ENCODE measurements at regions not wholly inside any gene's neighbourhood (a gene's known extent, or its start where the extent isn't known, plus 50 kb on each side); places are given as distances from the start of the nearest gene placed in this dataset.
"Not testable (repeated sequence)": the region's sequence is repeated elsewhere in the genome, so short reads cannot be mapped to it uniquely, and the experiment has no call there.

- no peak for TF ChIP-seq CTCF (IDR thresholded peaks at IDR 0.05; ENCODE audit: unreplicated experiment)
- no peaks in the 10 kb centered on the region for H3K4me1 Mint-ChIP-seq (ENCODE audit: insufficient read depth, unreplicated experiment)
- no TSS peak for BruUV-seq (replicated peaks)
- intact Hi-C loops (cut with micrococcal nuclease), result no loop called here
- CTCF ChIA-PET, result interaction anchor here (0.6 to 0.7 kb wide), 2 partner anchors 21 to 538 kb away, joined by 3 to 5 read pairs; no protein-coding TSS in a partner anchor
- POLR2A ChIA-PET, result interaction anchor here (0.5 to 0.6 kb wide), 2 partner anchors 399 to 635 kb away, joined by 3 read pairs; no protein-coding TSS in a partner anchor
- no peak for DNase-seq (ENCODE audit: unreplicated experiment)
- H3K36me3 Mint-ChIP-seq (ENCODE audit: insufficient read depth, unreplicated experiment), result no peaks in the 10 kb centered on the region
- H3K27ac Mint-ChIP-seq (ENCODE audit: low read depth, unreplicated experiment), result no peak overlapping the region
- no peaks in the 10 kb centered on the region for H3K27me3 Mint-ChIP-seq (ENCODE audit: insufficient read depth, unreplicated experiment)
- no peak overlapping the region for H3K4me3 Mint-ChIP-seq (ENCODE audit: unreplicated experiment)
- no peaks in the 10 kb centered on the region for H3K9me3 Mint-ChIP-seq (ENCODE audit: unreplicated experiment)
Observed at GRCh38 chr15:95629503-95630168, 700.9 kb upstream of the NR2F2 start.

GRCh38 chr15:95630683-95631082, 699.8 kb upstream of the NR2F2 start:
- DNase-seq (ENCODE audit: unreplicated experiment), result no peak
- intact Hi-C loops (cut with micrococcal nuclease), result no loop called here
- H3K4me3 Mint-ChIP-seq (ENCODE audit: unreplicated experiment), result no peak overlapping the region
- ChIA-PET CTCF (no interaction called here), POLR2A (no interaction called here)
- no peaks in the 10 kb centered on the region for H3K9me3 Mint-ChIP-seq (ENCODE audit: unreplicated experiment)
- H3K27ac Mint-ChIP-seq (ENCODE audit: low read depth, unreplicated experiment), result no peak overlapping the region
- no peak for TF ChIP-seq CTCF (IDR thresholded peaks at IDR 0.05; ENCODE audit: unreplicated experiment)
- no peaks in the 10 kb centered on the region for H3K36me3 Mint-ChIP-seq (ENCODE audit: insufficient read depth, unreplicated experiment)
- no TSS peak for BruUV-seq (replicated peaks)
- H3K27me3 Mint-ChIP-seq (ENCODE audit: insufficient read depth, unreplicated experiment), result no peaks in the 10 kb centered on the region
- H3K4me1 Mint-ChIP-seq (ENCODE audit: insufficient read depth, unreplicated experiment), result no peaks in the 10 kb centered on the region

DNA sequence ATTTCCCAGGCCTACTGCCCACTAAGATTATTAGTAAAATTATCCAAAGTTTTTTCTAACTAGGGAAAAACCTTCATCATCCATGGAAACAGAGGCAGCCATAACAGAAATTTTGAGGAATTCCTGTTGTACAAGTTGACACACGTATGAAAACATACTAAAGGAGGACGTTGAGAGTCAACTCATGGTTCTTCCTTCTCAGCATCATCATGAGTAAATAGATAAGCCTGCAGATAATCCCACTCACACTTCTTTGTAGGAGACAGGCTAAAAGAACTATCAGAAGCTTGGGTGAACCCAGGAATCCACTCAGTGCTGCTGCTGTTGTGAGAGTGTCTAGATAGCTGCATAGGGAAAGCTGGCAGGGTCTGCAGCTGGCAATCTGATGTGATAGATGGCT, 694.8 kb upstream of the NR2F2 start:
- Mint-ChIP-seq H3K4me3 (ENCODE audit: unreplicated experiment) (no peak overlapping the region), H3K4me1 (ENCODE audit: insufficient read depth, unreplicated experiment) (no peaks in the 10 kb centered on the region), H3K36me3 (ENCODE audit: insufficient read depth, unreplicated experiment) (no peaks in the 10 kb centered on the region), H3K27ac (ENCODE audit: low read depth, unreplicated experiment) (no peak overlapping the region), H3K9me3 (ENCODE audit: unreplicated experiment) (no peaks in the 10 kb centered on the region), H3K27me3 (ENCODE audit: insufficient read depth, unreplicated experiment) (no peaks in the 10 kb centered on the region)
- no TSS peak for BruUV-seq (replicated peaks)
- ChIA-PET CTCF (no interaction called here), POLR2A (no interaction called here)
- intact Hi-C loops (cut with micrococcal nuclease), result loop anchor here (2.0 kb wide), 1 partner anchor 41 kb away; no protein-coding TSS in a partner anchor
- TF ChIP-seq CTCF (IDR thresholded peaks at IDR 0.05; ENCODE audit: unreplicated experiment), result no peak
- DNase-seq (ENCODE audit: unreplicated experiment), result no peak

DNA sequence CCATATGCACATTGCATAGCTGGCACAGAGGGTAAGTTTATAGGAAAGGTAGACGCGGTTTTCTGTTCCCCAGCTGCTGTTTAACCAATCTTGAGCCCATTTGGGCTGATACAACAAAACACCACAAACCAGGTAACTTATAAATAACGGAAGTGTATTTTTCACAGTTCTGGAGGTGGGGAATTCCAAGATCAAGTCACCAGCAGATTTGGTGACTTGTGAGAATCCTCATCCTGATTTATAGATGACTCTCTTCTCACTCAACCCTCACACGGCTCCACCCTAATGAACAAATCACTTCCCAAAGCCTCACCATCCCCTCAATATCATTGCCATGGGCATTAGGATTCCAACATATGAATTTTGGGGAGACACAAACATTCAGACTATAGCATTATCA, 694.4 kb upstream of the NR2F2 start:
- intact Hi-C loops (cut with micrococcal nuclease), result loop anchor here (2.0 kb wide), 1 partner anchor 41 kb away; no protein-coding TSS in a partner anchor
- no peaks in the 10 kb centered on the region for H3K9me3 Mint-ChIP-seq (ENCODE audit: unreplicated experiment)
- BruUV-seq (replicated peaks), result no TSS peak

GRCh38 chr15:95637234-95637633, 693.3 kb upstream of the NR2F2 start:
- ChIA-PET CTCF (interaction anchor here (0.6 kb wide), 1 partner anchor 280 kb away, joined by 3 read pairs; no protein-coding TSS in a partner anchor), POLR2A (interaction anchor here (0.6 kb wide), 1 partner anchor 540 kb away, joined by 4 read pairs; no protein-coding TSS in a partner anchor)
- not testable (repeated sequence) for H3K9me3 Mint-ChIP-seq (ENCODE audit: unreplicated experiment); H3K36me3 Mint-ChIP-seq (ENCODE audit: insufficient read depth, unreplicated experiment); H3K4me3 Mint-ChIP-seq (ENCODE audit: unreplicated experiment); BruUV-seq (replicated peaks); H3K27ac Mint-ChIP-seq (ENCODE audit: low read depth, unreplicated experiment); H3K27me3 Mint-ChIP-seq (ENCODE audit: insufficient read depth, unreplicated experiment); DNase-seq (ENCODE audit: unreplicated experiment); H3K4me1 Mint-ChIP-seq (ENCODE audit: insufficient read depth, unreplicated experiment)
- intact Hi-C loops (cut with micrococcal nuclease), result loop anchor here (2.0 kb wide), 1 partner anchor 42 kb away; no protein-coding TSS in a partner anchor

More for the DNA sequence above, 694.4 kb upstream of the NR2F2 start:
- POLR2A ChIA-PET, result no interaction called here
- Mint-ChIP-seq H3K27ac (ENCODE audit: low read depth, unreplicated experiment) (no peak overlapping the region), H3K4me1 (ENCODE audit: insufficient read depth, unreplicated experiment) (no peaks in the 10 kb centered on the region), H3K27me3 (ENCODE audit: insufficient read depth, unreplicated experiment) (no peaks in the 10 kb centered on the region), H3K4me3 (ENCODE audit: unreplicated experiment) (no peak overlapping the region), H3K36me3 (ENCODE audit: insufficient read depth, unreplicated experiment) (no peaks in the 10 kb centered on the region)
- CTCF ChIA-PET, result no interaction called here
- TF ChIP-seq CTCF (IDR thresholded peaks at IDR 0.05; ENCODE audit: unreplicated experiment), result no peak
- DNase-seq (ENCODE audit: unreplicated experiment), result no peak

Data from MCF 10A (cell line).